Loucy (cell line): ENCODE measurements at regions not wholly inside any gene's neighbourhood (a gene's known extent, or its start where the extent isn't known, plus 50 kb on each side); places are given as distances from the start of the nearest gene placed in this dataset.

Experiments
- H2AFZ ChIP-seq: fragments of 200-600 bp; sonication (generic); 2 replicates; pipeline ENCODE4 v1.6.0; 2016; ENCODE audit warnings: antibody characterized with exemption, mild to moderate bottlenecking, low read length, moderate library complexity
- H3F3A ChIP-seq: fragments of 200-600 bp; 2 replicates; pipeline ENCODE4 v1.6.0; 2016; ENCODE audit warnings: antibody characterized with exemption, low read depth, mild to moderate bottlenecking
- H3K27me3 ChIP-seq: fragments of 200-600 bp; sonication (generic); 2 replicates; pipeline ENCODE4 v1.6.1; 2014; ENCODE audit warnings: low read length, mild to moderate bottlenecking; ENCODE audit not compliant: insufficient read depth, poor library complexity, severe bottlenecking
- H3K36me3 ChIP-seq: fragments of 200-600 bp; sonication (generic); 2 replicates; pipeline ENCODE4 v1.6.1; 2016; ENCODE audit warnings: low read length; ENCODE audit not compliant: insufficient read depth
- H3K4me1 ChIP-seq: fragments of 200-600 bp; sonication (generic); 2 replicates; pipeline ENCODE4 v1.5.1; 2014; ENCODE audit warnings: low read length, mild to moderate bottlenecking; ENCODE audit not compliant: insufficient read depth, poor library complexity, severe bottlenecking
- H3K4me2 ChIP-seq: fragments of 200-600 bp; sonication (generic); 2 replicates; pipeline ENCODE4 v1.6.0; 2014; ENCODE audit warnings: antibody characterized with exemption, low read length, low read depth, mild to moderate bottlenecking; ENCODE audit not compliant: poor library complexity, severe bottlenecking
- H3K4me3 ChIP-seq: fragments of 200-600 bp; sonication (generic); 2 replicates; pipeline ENCODE4 v1.5.1; 2014; ENCODE audit warnings: low read length, mild to moderate bottlenecking, mixed read lengths; ENCODE audit not compliant: poor library complexity, severe bottlenecking
- H3K79me2 ChIP-seq: fragments of 200-600 bp; sonication (generic); 2 replicates; pipeline ENCODE4 v1.6.1; 2014; ENCODE audit warnings: low read length; ENCODE audit not compliant: insufficient read depth
- H3K9ac ChIP-seq: fragments of 200-600 bp; sonication (generic); 2 replicates; pipeline ENCODE4 v1.6.0; 2014; ENCODE audit warnings: mild to moderate bottlenecking, low read depth, low read length, moderate library complexity; ENCODE audit not compliant: poor library complexity, severe bottlenecking
- H3K9me2 ChIP-seq: fragments of 200-600 bp; sonication (generic); replicated peaks from 2 replicates; pipeline ENCODE4 v1.6.1; 2016; ENCODE audit warnings: low read depth, low read length, mixed read lengths
- H3K9me3 ChIP-seq: fragments of 200-600 bp; sonication (generic); 2 replicates; pipeline ENCODE4 v1.6.1; 2014; ENCODE audit warnings: mild to moderate bottlenecking, antibody characterized with exemption, low read length, low read depth; ENCODE audit not compliant: insufficient read depth
- H4K20me1 ChIP-seq: fragments of 200-600 bp; sonication (generic); 2 replicates; pipeline ENCODE4 v1.6.0; 2014; ENCODE audit warnings: antibody characterized with exemption, low read length, mild to moderate bottlenecking; ENCODE audit not compliant: insufficient read depth, poor library complexity, severe bottlenecking
- EZH2phosphoT487 ChIP-seq: fragments of 200-600 bp; IDR thresholded peaks from 2 replicates; pipeline ENCODE4 v1.6.1; 2018; ENCODE audit warnings: antibody characterized with exemption, mild to moderate bottlenecking, moderate library complexity, borderline replicate concordance
- TF ChIP-seq, protein P1 (sequence below): fragments of 200-600 bp; sonication (generic); conservative IDR thresholded peaks from 2 replicates; pipeline ENCODE4 v1.5.1; 2014; ENCODE audit warnings: mild to moderate bottlenecking, antibody characterized with exemption, low read length

DNA sequence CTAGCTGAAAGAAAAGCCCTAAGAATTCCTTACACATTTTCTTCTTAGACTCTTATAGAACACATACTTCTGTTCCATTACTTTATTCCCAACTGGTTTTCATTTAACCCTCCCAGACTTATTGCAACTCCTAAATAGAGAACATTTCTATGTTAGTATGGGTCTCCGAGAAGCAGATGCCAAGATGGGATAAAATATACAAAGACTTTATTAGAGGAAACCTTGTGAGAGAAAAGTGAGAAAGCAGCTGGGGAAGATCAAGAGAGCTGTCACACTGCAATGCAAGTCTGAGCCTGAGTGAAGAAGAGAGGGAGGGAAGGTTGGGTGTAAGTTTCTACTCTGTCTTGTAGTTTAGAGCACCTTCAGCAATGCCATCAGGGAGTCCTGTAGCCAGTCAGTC, 979.3 kb downstream of the IGSF11 start:
- H3K36me3 ChIP-seq: no peaks in the 10 kb centered on the region
- no peak overlapping the region for H3K4me3 ChIP-seq
- H3K9me3 ChIP-seq: no peaks in the 10 kb centered on the region
- no peak overlapping the region for H2AFZ ChIP-seq
- H3K4me1 ChIP-seq: no peaks in the 10 kb centered on the region
- H3K9me2 ChIP-seq: no peaks in the 10 kb centered on the region
- TF ChIP-seq, protein P1, sequence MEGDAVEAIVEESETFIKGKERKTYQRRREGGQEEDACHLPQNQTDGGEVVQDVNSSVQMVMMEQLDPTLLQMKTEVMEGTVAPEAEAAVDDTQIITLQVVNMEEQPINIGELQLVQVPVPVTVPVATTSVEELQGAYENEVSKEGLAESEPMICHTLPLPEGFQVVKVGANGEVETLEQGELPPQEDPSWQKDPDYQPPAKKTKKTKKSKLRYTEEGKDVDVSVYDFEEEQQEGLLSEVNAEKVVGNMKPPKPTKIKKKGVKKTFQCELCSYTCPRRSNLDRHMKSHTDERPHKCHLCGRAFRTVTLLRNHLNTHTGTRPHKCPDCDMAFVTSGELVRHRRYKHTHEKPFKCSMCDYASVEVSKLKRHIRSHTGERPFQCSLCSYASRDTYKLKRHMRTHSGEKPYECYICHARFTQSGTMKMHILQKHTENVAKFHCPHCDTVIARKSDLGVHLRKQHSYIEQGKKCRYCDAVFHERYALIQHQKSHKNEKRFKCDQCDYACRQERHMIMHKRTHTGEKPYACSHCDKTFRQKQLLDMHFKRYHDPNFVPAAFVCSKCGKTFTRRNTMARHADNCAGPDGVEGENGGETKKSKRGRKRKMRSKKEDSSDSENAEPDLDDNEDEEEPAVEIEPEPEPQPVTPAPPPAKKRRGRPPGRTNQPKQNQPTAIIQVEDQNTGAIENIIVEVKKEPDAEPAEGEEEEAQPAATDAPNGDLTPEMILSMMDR: no peak
- TF ChIP-seq EZH2phosphoT487: no peak
- H3K9ac ChIP-seq: no peak overlapping the region
- no peak overlapping the region for H3K4me2 ChIP-seq
- H3K79me2 ChIP-seq: no peaks in the 10 kb centered on the region
- H3F3A ChIP-seq: no peaks in the 10 kb centered on the region
- no peaks in the 10 kb centered on the region for H3K27me3 ChIP-seq
- H4K20me1 ChIP-seq: no peaks in the 10 kb centered on the region

DNA sequence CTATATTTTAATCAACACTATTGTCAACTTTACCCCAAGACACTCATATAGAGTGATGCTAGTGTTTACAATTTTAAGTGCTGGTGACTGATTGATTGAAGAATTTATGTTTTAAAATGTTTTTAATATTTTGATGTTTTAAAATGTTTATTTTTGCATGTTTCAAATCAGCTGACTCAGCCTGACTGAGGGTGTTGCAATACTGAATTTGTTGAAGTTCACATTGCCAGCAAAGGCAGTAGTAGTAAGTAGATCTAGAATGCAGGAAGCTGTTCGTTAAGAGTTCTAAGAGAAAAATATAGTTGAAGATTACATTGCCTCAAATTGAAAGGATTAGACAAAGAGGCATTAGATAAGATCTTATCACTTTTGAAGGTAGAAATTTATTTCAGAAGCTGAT, 977.6 kb downstream of the IGSF11 start:
- no peak for TF ChIP-seq EZH2phosphoT487
- TF ChIP-seq, protein P1: no peak
- H3F3A ChIP-seq: no peaks in the 10 kb centered on the region
- H3K27me3 ChIP-seq: no peaks in the 10 kb centered on the region
- no peaks in the 10 kb centered on the region for H3K9me2 ChIP-seq
- H3K4me3 ChIP-seq: no peak overlapping the region
- H4K20me1 ChIP-seq: no peaks in the 10 kb centered on the region
- H2AFZ ChIP-seq: no peak overlapping the region
- no peak overlapping the region for H3K9ac ChIP-seq
- no peaks in the 10 kb centered on the region for H3K79me2 ChIP-seq
- no peaks in the 10 kb centered on the region for H3K36me3 ChIP-seq
- no peaks in the 10 kb centered on the region for H3K4me1 ChIP-seq
- no peaks in the 10 kb centered on the region for H3K9me3 ChIP-seq
- no peak overlapping the region for H3K4me2 ChIP-seq

DNA sequence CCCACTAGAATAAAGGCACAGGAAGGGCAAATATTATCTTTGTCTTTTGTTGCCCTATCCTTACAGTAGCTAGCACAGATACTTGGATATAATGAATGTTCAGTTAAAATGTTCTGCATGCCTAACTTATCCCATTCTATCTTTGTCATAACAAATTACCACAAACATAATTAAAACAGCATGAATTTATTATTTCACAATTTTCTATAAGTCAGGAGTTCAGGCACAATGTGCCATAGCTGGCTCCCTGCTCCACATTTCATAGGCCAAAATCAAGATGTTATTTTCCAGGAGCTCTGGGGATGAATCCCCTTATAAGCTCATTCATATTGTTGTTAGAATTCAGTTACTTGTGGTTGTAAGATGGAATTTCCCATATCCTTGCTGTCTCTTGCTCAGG, 975.5 kb downstream of the IGSF11 start:
- Histone ChIP-seq H3K9ac (no peak overlapping the region), H3K4me1 (no peaks in the 10 kb centered on the region), H2AFZ (no peak overlapping the region), H3K79me2 (no peaks in the 10 kb centered on the region), H3F3A (no peaks in the 10 kb centered on the region), H3K36me3 (no peaks in the 10 kb centered on the region), H3K27me3 (no peaks in the 10 kb centered on the region), H3K4me2 (no peak overlapping the region), H3K9me3 (no peaks in the 10 kb centered on the region), H3K4me3 (no peak overlapping the region), H4K20me1 (no peaks in the 10 kb centered on the region), H3K9me2 (no peaks in the 10 kb centered on the region)
- TF ChIP-seq EZH2phosphoT487: no peak
- TF ChIP-seq, protein P1: no peak
